Stomach (tissue), 8 donors: ENCODE measurements at regions not wholly inside any gene's neighbourhood (a gene's known extent, or its start where the extent isn't known, plus 50 kb on each side); places are given as distances from the start of the nearest gene placed in this dataset.
"Not testable (repeated sequence)": the region's sequence is repeated elsewhere in the genome, so short reads cannot be mapped to it uniquely, and the experiment has no call there.

ENCODE experiments used
- DNase-seq, 2 donors: peaks; one replicate each; pipeline versions ENCODE4 v3.0.0 to v3.0.0-alpha.2; 2013 to 2019
- H3K27ac ChIP-seq, 5 donors: fragments of 200-600 bp in 4 of 5; sonication (generic) in 4 of 5; one replicate each; pipeline ENCODE4 v1.5.1; 2013 to 2019; ENCODE audit warnings: mild to moderate bottlenecking in 1 of 5, moderate library complexity in 1 of 5
- H3K27me3 ChIP-seq, 3 donors: fragments of 200-600 bp; sonication (generic); one replicate each; pipeline ENCODE4 v1.5.1; 2017 to 2019; ENCODE audit warnings: mixed run types in 1 of 3
- H3K36me3 ChIP-seq, 4 donors: fragments of 200-600 bp; sonication (generic); 1 replicate in 3 of 4; 2 replicates in 1 of 4; pipeline ENCODE4 v1.5.1; 2016 to 2019
- H3K4me1 ChIP-seq, 4 donors: fragments of 200-600 bp; sonication (generic); one replicate each; pipeline ENCODE4 v1.5.1; 2016 to 2019
- H3K4me3 ChIP-seq, 4 donors: fragments of 200-600 bp; sonication (generic) in 3 of 4; one replicate each; pipeline ENCODE4 v1.5.1; 2016 to 2019; ENCODE audit warnings: mild to moderate bottlenecking in 1 of 4
- H3K9me3 ChIP-seq, 4 donors: fragments of 200-600 bp; sonication (generic); one replicate each; pipeline ENCODE4 v1.5.1; 2016 to 2019
- CTCF ChIP-seq, 7 experiments: fragments of 450-650 bp in 4 of 7; fragments of 200-600 bp in 3 of 7; sonication (generic) in 3 of 7; IDR thresholded peaks; one replicate each; pipeline ENCODE4 v1.5.1; 2016 to 2019; ENCODE audit warnings: antibody characterized with exemption in 7 of 7, control low read depth in 2 of 7, mild to moderate bottlenecking in 1 of 7
- EP300 ChIP-seq: sonication (generic); formaldehyde crosslinking; IDR thresholded peaks from one replicate; pipeline ENCODE4 v1.6.1; 2017; ENCODE audit warnings: antibody characterized with exemption
- POLR2A ChIP-seq, 4 donors: fragments of 450-650 bp; IDR thresholded peaks; one replicate each; pipeline ENCODE4 v1.6.1; 2016; ENCODE audit warnings: antibody characterized with exemption in 4 of 4, control low read depth in 2 of 4, mild to moderate bottlenecking in 1 of 4, moderate library complexity in 1 of 4
- POLR2AphosphoS5 ChIP-seq, 3 donors: sonication (generic); formaldehyde crosslinking; IDR thresholded peaks; one replicate each; pipeline ENCODE4 v1.6.1; 2016; ENCODE audit warnings: antibody characterized with exemption in 3 of 3
- WGBS, 5 donors: extraction: QIAGEN DNeasy Blood & Tissue Kit in 3 of 5; methylation state at CpG; one replicate each; pipeline versions ENCODE4 v1.1.5 to v1.1.7; 2013 to 2018; 5-methylcytosine and 5-hydroxymethylcytosine counted together
- intact Hi-C: fragments of 100-400 bp; cut with DNase I; formaldehyde crosslinking; loops from one replicate; pipeline ENCODE4 v1.15.1; 2023; ENCODE audit warnings: low total_unique reads
- donor health status: healthy with polysubstance abuse.
- donor health status: Bipolar disorder and iron deficiency.
- donor health status: healthy.

- intact Hi-C loops, result no loop called here
- no peaks in the 10 kb centered on the region for H3K36me3 ChIP-seq
- H3K9me3 ChIP-seq, result peaks cover 0 to 18% (median 8%) of the 10 kb centered on the region in 4 donors
- no peak overlapping the region for H3K27ac ChIP-seq
- no peak overlapping the region for H3K4me3 ChIP-seq
- WGBS, 5 donors, result 76 to 95% (median 83%) methylated on average over 2 of the region's 2 CpGs
- no peaks in the 10 kb centered on the region for H3K27me3 ChIP-seq
- TF ChIP-seq EP300, result no peak
- TF ChIP-seq POLR2AphosphoS5 (IDR thresholded peaks at IDR 0.05), result no peak
- no peak for TF ChIP-seq CTCF (IDR thresholded peaks at IDR 0.05)
- TF ChIP-seq POLR2A (IDR thresholded peaks at IDR 0.05), result no peak
- no peak for DNase-seq
- no peaks in the 10 kb centered on the region for H3K4me1 ChIP-seq
Observed at GRCh38 chr2:2777876-2778275, 446.8 kb upstream of the MYT1L start.

- TF ChIP-seq EP300, result no peak
- no peak for TF ChIP-seq POLR2AphosphoS5 (IDR thresholded peaks at IDR 0.05)
Observed at GRCh38 chr2:2777213-2777612, 446.1 kb upstream of the MYT1L start.

GRCh38 chr2:2775018-2775417, 443.9 kb upstream of the MYT1L start:
- no peak overlapping the region for H3K4me3 ChIP-seq
- H3K27me3 ChIP-seq, result no peaks in the 10 kb centered on the region
- H3K27ac ChIP-seq, result no peak overlapping the region
- TF ChIP-seq EP300 (no peak), POLR2A (IDR thresholded peaks at IDR 0.05) (no peak), CTCF (IDR thresholded peaks at IDR 0.05) (no peak), POLR2AphosphoS5 (IDR thresholded peaks at IDR 0.05) (no peak)
- intact Hi-C loops, result no loop called here
- 50 to 65% (median 54%) methylated on average over 2 of the region's 2 CpGs for WGBS, 5 donors
- peaks cover 0 to 4% (median 0%) of the 10 kb centered on the region in 4 donors for H3K4me1 ChIP-seq
- H3K9me3 ChIP-seq, result peaks cover 0 to 6% (median 4%) of the 10 kb centered on the region in 4 donors
- H3K36me3 ChIP-seq, result no peaks in the 10 kb centered on the region
- DNase-seq, result no peak

More at GRCh38 chr2:2777213-2777612, 446.1 kb upstream of the MYT1L start:
- Histone ChIP-seq H3K9me3 (peaks cover 0 to 18% (median 8%) of the 10 kb centered on the region in 4 donors), H3K36me3 (no peaks in the 10 kb centered on the region), H3K4me3 (no peak overlapping the region), H3K4me1 (no peaks in the 10 kb centered on the region), H3K27ac (no peak overlapping the region), H3K27me3 (no peaks in the 10 kb centered on the region)
- 45 to 57% (median 54%) methylated on average over 2 of the region's 2 CpGs for WGBS, 5 donors
- DNase-seq, result no peak
- intact Hi-C loops, result no loop called here

- Histone ChIP-seq H3K36me3 (no peaks in the 10 kb centered on the region), H3K4me1 (peaks cover 0 to 13% (median 0%) of the 10 kb centered on the region in 4 donors), H3K27ac (no peak overlapping the region), H3K9me3 (no peaks in the 10 kb centered on the region), H3K27me3 (no peaks in the 10 kb centered on the region), H3K4me3 (no peak overlapping the region)
- WGBS, 5 donors, result 82 to 89% (median 88%) methylated on average over 8 of the region's 8 CpGs
- TF ChIP-seq EP300 (no peak), POLR2AphosphoS5 (IDR thresholded peaks at IDR 0.05) (no peak), POLR2A (IDR thresholded peaks at IDR 0.05) (no peak), CTCF (IDR thresholded peaks at IDR 0.05) (no peak)
- intact Hi-C loops, result no loop called here
- no peak for DNase-seq
Observed at GRCh38 chr2:2773692-2774091, 442.6 kb upstream of the MYT1L start.

GRCh38 chr2:2773080-2773479, 442.0 kb upstream of the MYT1L start:
- H3K36me3 ChIP-seq, H3K27ac ChIP-seq, H3K27me3 ChIP-seq, DNase-seq, intact Hi-C loops, H3K4me3 ChIP-seq, H3K9me3 ChIP-seq: not testable (repeated sequence)
- peaks cover 0 to 13% (median 0%) of the 10 kb centered on the region in 4 donors for H3K4me1 ChIP-seq
- WGBS, 5 donors, result 74 to 80% (median 77%) methylated on average over 11 of the region's 11 CpGs
